Chondrocyte (in vitro differentiated cells): ENCODE measurements at regions not wholly inside any gene's neighbourhood (a gene's known extent, or its start where the extent isn't known, plus 50 kb on each side); places are given as distances from the start of the nearest gene placed in this dataset.

Experiments used
- DNase-seq: peaks from one replicate; pipeline ENCODE4 v3.0.0; 2021; ENCODE audit warnings: mixed read lengths, low spot score
- H3K27ac Mint-ChIP-seq: one replicate; pipeline ENCODE4 v1.8.0; 2021; ENCODE audit warnings: mild to moderate bottlenecking, moderate library complexity, mixed read lengths; ENCODE audit not compliant: unreplicated experiment
- H3K27me3 Mint-ChIP-seq: 2 replicates; pipeline ENCODE4 v1.8.0; 2021; ENCODE audit warnings: low read depth, mixed read lengths
- H3K36me3 Mint-ChIP-seq: 2 replicates; pipeline ENCODE4 v1.8.0; 2021; ENCODE audit warnings: low read depth, mixed read lengths
- H3K4me1 Mint-ChIP-seq: 2 replicates; pipeline ENCODE4 v1.8.0; 2021; ENCODE audit warnings: low read depth, mild to moderate bottlenecking, mixed read lengths
- H3K4me3 Mint-ChIP-seq: one replicate; pipeline ENCODE4 v1.8.0; 2021; ENCODE audit warnings: mild to moderate bottlenecking, moderate library complexity, mixed read lengths; ENCODE audit not compliant: unreplicated experiment
- H3K9me3 Mint-ChIP-seq: 2 replicates; pipeline ENCODE4 v1.8.0; 2021; ENCODE audit warnings: low read depth, mixed read lengths
- TF ChIP-seq, protein P1 (sequence below): fragments of 200-600 bp; sonication (generic); IDR thresholded peaks from 2 replicates; pipeline ENCODE4 v1.5.0; 2021; ENCODE audit warnings: antibody characterized with exemption, mild to moderate bottlenecking, moderate library complexity

DNA sequence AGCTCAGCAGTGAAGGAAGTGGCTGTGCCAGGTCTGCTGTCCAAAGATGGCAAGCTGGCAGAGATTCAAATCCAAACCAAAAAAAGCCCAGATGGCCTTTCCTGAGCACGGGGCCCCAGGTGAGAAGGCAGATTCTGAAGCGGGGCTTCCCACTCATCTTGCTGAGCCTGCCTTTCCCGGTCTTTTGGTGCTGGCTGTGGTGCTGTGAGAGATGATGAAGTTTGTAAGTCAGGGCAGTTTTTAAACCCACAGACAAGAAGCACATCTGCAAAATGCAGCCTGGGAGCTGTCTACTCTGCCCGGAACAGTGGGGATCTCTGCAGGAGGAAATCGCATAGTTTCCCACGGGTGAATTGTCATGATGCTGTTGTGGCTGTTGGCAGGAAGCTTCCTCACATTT is 85.0 kb upstream of the IRX4 start:
- H3K36me3 Mint-ChIP-seq, result no peaks in the 10 kb centered on the region
- no peaks in the 10 kb centered on the region for H3K4me1 Mint-ChIP-seq
- peaks cover 13% of the 10 kb centered on the region for H3K27me3 Mint-ChIP-seq
- H3K4me3 Mint-ChIP-seq, result no peak overlapping the region
- no peak for DNase-seq
- H3K27ac Mint-ChIP-seq, result no peak overlapping the region
- H3K9me3 Mint-ChIP-seq, result no peaks in the 10 kb centered on the region
- TF ChIP-seq, protein P1, sequence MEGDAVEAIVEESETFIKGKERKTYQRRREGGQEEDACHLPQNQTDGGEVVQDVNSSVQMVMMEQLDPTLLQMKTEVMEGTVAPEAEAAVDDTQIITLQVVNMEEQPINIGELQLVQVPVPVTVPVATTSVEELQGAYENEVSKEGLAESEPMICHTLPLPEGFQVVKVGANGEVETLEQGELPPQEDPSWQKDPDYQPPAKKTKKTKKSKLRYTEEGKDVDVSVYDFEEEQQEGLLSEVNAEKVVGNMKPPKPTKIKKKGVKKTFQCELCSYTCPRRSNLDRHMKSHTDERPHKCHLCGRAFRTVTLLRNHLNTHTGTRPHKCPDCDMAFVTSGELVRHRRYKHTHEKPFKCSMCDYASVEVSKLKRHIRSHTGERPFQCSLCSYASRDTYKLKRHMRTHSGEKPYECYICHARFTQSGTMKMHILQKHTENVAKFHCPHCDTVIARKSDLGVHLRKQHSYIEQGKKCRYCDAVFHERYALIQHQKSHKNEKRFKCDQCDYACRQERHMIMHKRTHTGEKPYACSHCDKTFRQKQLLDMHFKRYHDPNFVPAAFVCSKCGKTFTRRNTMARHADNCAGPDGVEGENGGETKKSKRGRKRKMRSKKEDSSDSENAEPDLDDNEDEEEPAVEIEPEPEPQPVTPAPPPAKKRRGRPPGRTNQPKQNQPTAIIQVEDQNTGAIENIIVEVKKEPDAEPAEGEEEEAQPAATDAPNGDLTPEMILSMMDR, result no peak

DNA sequence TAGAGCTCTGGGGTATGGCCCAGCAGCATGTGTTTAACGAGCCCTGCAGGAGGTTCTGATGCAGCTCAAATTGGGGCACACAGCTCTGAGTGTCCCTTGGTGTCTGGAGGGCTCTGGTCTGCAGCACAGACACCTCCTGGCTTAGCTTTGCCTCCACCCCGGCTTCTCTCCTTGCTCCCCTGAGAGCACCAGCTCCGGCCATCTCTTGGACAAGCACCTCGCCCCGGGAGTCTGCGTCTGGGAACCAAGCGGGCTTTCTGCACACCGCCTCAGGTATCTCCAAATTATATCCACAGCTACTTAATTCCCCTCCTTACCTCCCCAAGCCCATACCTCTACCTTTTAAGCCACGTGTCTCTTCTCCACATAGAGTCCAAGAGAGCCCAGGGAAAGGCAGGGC is 83.7 kb upstream of the IRX4 start:
- TF ChIP-seq, protein P1, result no peak
- H3K4me1 Mint-ChIP-seq, result no peaks in the 10 kb centered on the region
- no peak overlapping the region for H3K4me3 Mint-ChIP-seq
- no peak for DNase-seq
- peaks cover 4% of the 10 kb centered on the region for H3K27me3 Mint-ChIP-seq
- H3K36me3 Mint-ChIP-seq, result no peaks in the 10 kb centered on the region
- no peaks in the 10 kb centered on the region for H3K9me3 Mint-ChIP-seq
- no peak overlapping the region for H3K27ac Mint-ChIP-seq

DNA sequence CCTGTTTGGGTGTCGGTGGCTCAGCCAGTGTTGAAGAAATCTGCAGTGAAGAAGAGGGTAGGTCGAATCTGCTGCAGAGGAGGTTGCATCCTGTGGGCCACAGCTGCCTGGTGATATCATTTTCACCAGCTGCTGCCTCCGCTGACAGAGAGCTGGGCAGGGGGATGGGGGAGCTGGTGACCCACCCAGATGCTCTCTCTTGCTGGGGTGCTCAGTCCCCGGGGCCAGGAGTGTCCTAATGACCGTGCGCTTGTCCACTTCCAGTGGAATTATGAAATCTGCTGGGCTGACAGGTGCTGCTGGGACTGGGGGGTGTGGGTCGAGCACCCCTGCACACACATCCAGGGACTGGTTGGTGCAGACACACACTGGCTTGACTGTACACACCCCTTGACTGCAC is 83.2 kb upstream of the IRX4 start:
- H3K27ac Mint-ChIP-seq, result no peak overlapping the region
- TF ChIP-seq, protein P1, result no peak
- DNase-seq, result no peak
- no peak overlapping the region for H3K4me3 Mint-ChIP-seq
- no peaks in the 10 kb centered on the region for H3K9me3 Mint-ChIP-seq
- peaks cover 4% of the 10 kb centered on the region for H3K27me3 Mint-ChIP-seq
- H3K36me3 Mint-ChIP-seq, result no peaks in the 10 kb centered on the region
- no peaks in the 10 kb centered on the region for H3K4me1 Mint-ChIP-seq

DNA sequence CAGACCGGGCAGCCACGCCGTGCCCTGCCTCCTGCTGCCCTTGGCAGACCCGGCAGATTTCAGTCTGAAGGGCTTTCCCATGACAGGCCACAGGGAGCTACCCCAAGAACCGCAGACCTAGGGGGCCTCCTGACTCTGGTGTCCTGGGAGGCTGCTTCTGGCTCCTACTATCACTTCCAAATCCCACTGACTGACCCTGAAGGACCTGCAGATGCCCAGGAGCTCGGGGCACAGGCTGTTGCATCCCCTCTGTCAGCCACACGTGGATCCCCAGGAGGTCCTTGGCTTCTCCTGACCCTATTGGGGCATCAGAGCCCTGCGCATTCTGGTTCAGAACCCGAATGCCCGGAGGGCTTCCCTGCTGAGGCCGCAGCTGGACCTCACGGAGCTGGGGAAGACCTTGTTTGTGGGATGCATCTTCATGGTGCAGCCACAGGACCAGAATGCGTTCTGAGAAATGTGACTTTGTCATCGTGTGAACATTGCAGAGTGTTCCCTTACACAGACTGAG is 81.3 kb upstream of the IRX4 start:
- no peak for DNase-seq
- TF ChIP-seq, protein P1, result no peak
- no peaks in the 10 kb centered on the region for H3K9me3 Mint-ChIP-seq
- H3K27me3 Mint-ChIP-seq, result peaks cover 5% of the 10 kb centered on the region
- H3K4me1 Mint-ChIP-seq, result no peaks in the 10 kb centered on the region
- no peak overlapping the region for H3K27ac Mint-ChIP-seq
- H3K4me3 Mint-ChIP-seq, result no peak overlapping the region
- no peaks in the 10 kb centered on the region for H3K36me3 Mint-ChIP-seq

DNA sequence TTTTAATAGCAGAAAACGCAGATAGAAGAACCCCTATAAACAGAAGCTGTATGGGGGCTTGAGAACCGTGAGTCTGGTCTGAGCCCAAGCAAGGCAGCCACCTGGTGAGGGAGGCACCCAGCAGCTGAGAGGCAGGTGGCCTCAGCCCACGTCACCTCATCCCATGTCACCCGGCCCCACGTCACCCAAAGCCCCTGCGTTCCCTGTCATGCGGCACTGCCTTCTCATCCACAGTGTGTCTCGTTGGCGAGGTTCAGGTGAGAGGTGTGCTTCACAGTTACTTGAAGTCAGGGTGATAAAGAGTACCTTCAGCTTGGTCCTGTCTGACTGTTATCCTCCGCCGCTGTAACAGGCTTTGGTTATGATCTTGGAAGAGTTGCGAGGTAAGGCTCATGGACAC is 80.6 kb upstream of the IRX4 start:
- no peaks in the 10 kb centered on the region for H3K4me1 Mint-ChIP-seq
- no peaks in the 10 kb centered on the region for H3K9me3 Mint-ChIP-seq
- no peak overlapping the region for H3K4me3 Mint-ChIP-seq
- H3K27ac Mint-ChIP-seq, result no peak overlapping the region
- H3K36me3 Mint-ChIP-seq, result no peaks in the 10 kb centered on the region
- DNase-seq, result no peak
- H3K27me3 Mint-ChIP-seq, result peaks cover 5% of the 10 kb centered on the region
- TF ChIP-seq, protein P1, result no peak
